Stomach (tissue), 4 donors: ENCODE measurements at regions not wholly inside any gene's neighbourhood (a gene's known extent, or its start where the extent isn't known, plus 50 kb on each side); places are given as distances from the start of the nearest gene placed in this dataset.

Source experiments
- EP300 ChIP-seq: sonication (generic); formaldehyde crosslinking; IDR thresholded peaks from one replicate; pipeline ENCODE4 v1.6.1; 2017; ENCODE audit warnings: antibody characterized with exemption
- POLR2A ChIP-seq, 4 donors: fragments of 450-650 bp; IDR thresholded peaks; one replicate each; pipeline ENCODE4 v1.6.1; 2016; ENCODE audit warnings: antibody characterized with exemption in 4 of 4, control low read depth in 2 of 4, mild to moderate bottlenecking in 1 of 4, moderate library complexity in 1 of 4
- POLR2AphosphoS5 ChIP-seq, 3 donors: sonication (generic); formaldehyde crosslinking; IDR thresholded peaks; one replicate each; pipeline ENCODE4 v1.6.1; 2016; ENCODE audit warnings: antibody characterized with exemption in 3 of 3
- TF ChIP-seq, protein P1 (sequence below), 7 experiments: fragments of 450-650 bp in 4 of 7; fragments of 200-600 bp in 3 of 7; sonication (generic) in 3 of 7; IDR thresholded peaks; one replicate each; pipeline ENCODE4 v1.5.1; 2016 to 2019; ENCODE audit warnings: antibody characterized with exemption in 7 of 7, control low read depth in 2 of 7, mild to moderate bottlenecking in 1 of 7

GRCh38 chr9:97220894-97221477 is 86.5 kb upstream of the CCDC180 start:
- TF ChIP-seq, protein P1, sequence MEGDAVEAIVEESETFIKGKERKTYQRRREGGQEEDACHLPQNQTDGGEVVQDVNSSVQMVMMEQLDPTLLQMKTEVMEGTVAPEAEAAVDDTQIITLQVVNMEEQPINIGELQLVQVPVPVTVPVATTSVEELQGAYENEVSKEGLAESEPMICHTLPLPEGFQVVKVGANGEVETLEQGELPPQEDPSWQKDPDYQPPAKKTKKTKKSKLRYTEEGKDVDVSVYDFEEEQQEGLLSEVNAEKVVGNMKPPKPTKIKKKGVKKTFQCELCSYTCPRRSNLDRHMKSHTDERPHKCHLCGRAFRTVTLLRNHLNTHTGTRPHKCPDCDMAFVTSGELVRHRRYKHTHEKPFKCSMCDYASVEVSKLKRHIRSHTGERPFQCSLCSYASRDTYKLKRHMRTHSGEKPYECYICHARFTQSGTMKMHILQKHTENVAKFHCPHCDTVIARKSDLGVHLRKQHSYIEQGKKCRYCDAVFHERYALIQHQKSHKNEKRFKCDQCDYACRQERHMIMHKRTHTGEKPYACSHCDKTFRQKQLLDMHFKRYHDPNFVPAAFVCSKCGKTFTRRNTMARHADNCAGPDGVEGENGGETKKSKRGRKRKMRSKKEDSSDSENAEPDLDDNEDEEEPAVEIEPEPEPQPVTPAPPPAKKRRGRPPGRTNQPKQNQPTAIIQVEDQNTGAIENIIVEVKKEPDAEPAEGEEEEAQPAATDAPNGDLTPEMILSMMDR (IDR thresholded peaks at IDR 0.05) = no peak
- TF ChIP-seq POLR2A (IDR thresholded peaks at IDR 0.05) (no peak), POLR2AphosphoS5 (IDR thresholded peaks at IDR 0.05) (no peak), EP300 (no peak)
